ENCODE measurements at regions not wholly inside any gene's neighbourhood (a gene's known extent, or its start where the extent isn't known, plus 50 kb on each side); places are given as distances from the start of the nearest gene placed in this dataset.

DNA sequence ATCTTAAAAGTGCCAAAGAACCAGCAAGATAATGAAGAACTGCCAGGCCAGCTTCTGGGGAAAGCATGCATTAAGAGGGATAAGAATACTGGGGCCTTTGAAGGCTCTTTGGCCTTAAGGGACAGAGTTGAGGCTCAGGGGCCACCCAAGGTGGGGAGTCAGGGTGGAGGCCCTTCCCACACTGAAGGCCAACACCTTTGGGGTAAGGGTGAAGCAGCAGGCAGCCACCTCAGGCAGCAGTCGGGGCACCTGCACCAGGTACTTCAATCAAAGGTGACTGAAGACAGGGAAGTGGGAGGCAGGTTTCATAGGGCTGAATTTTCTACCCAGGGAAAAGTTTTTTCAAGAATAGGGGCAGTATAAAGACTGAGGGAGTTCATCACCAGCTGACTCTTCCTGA, 87.7 kb upstream of the KLF13 start:
- Histone ChIP-seq H3K4me2 (ENCODE audit: low read length) (no peak overlapping the region), H3K79me2 (replicated peaks; ENCODE audit: insufficient read depth, low read length) (no peaks in the 10 kb centered on the region), H2AFZ (ENCODE audit: low read depth, low read length) (no peak overlapping the region), H3K4me3 (ENCODE audit: low read length) (no peak overlapping the region), H3K9ac (ENCODE audit: low read length) (no peak overlapping the region), H3F3A (ENCODE audit: insufficient read depth, low read length, poor library complexity, severe bottlenecking) (no peaks in the 10 kb centered on the region), H3K9me3 (ENCODE audit: low read length) (no peaks in the 10 kb centered on the region), H3K9me2 (ENCODE audit: insufficient read depth, low read length) (no peaks in the 10 kb centered on the region), H3K36me3 (ENCODE audit: insufficient read depth, low read length) (no peaks in the 10 kb centered on the region), H3K27me3 (ENCODE audit: insufficient read depth, low read depth, low read length) (no peaks in the 10 kb centered on the region), H3K27ac (ENCODE audit: low read length) (no peak overlapping the region), H4K20me1 (ENCODE audit: insufficient read depth) (no peaks in the 10 kb centered on the region)
- TF ChIP-seq, protein P1, sequence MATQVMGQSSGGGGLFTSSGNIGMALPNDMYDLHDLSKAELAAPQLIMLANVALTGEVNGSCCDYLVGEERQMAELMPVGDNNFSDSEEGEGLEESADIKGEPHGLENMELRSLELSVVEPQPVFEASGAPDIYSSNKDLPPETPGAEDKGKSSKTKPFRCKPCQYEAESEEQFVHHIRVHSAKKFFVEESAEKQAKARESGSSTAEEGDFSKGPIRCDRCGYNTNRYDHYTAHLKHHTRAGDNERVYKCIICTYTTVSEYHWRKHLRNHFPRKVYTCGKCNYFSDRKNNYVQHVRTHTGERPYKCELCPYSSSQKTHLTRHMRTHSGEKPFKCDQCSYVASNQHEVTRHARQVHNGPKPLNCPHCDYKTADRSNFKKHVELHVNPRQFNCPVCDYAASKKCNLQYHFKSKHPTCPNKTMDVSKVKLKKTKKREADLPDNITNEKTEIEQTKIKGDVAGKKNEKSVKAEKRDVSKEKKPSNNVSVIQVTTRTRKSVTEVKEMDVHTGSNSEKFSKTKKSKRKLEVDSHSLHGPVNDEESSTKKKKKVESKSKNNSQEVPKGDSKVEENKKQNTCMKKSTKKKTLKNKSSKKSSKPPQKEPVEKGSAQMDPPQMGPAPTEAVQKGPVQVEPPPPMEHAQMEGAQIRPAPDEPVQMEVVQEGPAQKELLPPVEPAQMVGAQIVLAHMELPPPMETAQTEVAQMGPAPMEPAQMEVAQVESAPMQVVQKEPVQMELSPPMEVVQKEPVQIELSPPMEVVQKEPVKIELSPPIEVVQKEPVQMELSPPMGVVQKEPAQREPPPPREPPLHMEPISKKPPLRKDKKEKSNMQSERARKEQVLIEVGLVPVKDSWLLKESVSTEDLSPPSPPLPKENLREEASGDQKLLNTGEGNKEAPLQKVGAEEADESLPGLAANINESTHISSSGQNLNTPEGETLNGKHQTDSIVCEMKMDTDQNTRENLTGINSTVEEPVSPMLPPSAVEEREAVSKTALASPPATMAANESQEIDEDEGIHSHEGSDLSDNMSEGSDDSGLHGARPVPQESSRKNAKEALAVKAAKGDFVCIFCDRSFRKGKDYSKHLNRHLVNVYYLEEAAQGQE (IDR thresholded peaks at IDR 0.05; ENCODE audit: borderline replicate concordance), result no peak
- TF ChIP-seq CTCF (IDR thresholded peaks at IDR 0.05; ENCODE audit: poor library complexity, severe bottlenecking), result no peak
- TF ChIP-seq EP300 (conservative IDR thresholded peaks at IDR 0.05; ENCODE audit: poor library complexity, severe bottlenecking), result no peak
- TF ChIP-seq TAF1 (IDR thresholded peaks at IDR 0.05; ENCODE audit: low read depth), result no peak

- no peaks in the 10 kb centered on the region for H3K36me3 ChIP-seq (ENCODE audit: insufficient read depth, low read length)
- H3K9me2 ChIP-seq (ENCODE audit: insufficient read depth, low read length), result no peaks in the 10 kb centered on the region
- TF ChIP-seq CTCF (IDR thresholded peaks at IDR 0.05; ENCODE audit: poor library complexity, severe bottlenecking) (no peak), TAF1 (IDR thresholded peaks at IDR 0.05; ENCODE audit: low read depth) (no peak)
- TF ChIP-seq, protein P1 (IDR thresholded peaks at IDR 0.05; ENCODE audit: borderline replicate concordance), result no peak
These were observed 87.2 kb upstream of the KLF13 start for GRCh38 chr15:31239409-31239808.

More at GRCh38 chr15:31239409-31239808, 87.2 kb upstream of the KLF13 start:
- Histone ChIP-seq H3K9me3 (ENCODE audit: low read length) (no peaks in the 10 kb centered on the region), H3K79me2 (replicated peaks; ENCODE audit: insufficient read depth, low read length) (no peaks in the 10 kb centered on the region), H2AFZ (ENCODE audit: low read depth, low read length) (no peak overlapping the region), H3K9ac (ENCODE audit: low read length) (no peak overlapping the region), H3F3A (ENCODE audit: insufficient read depth, low read length, poor library complexity, severe bottlenecking) (no peaks in the 10 kb centered on the region), H3K4me3 (ENCODE audit: low read length) (no peak overlapping the region), H3K27me3 (ENCODE audit: insufficient read depth, low read depth, low read length) (no peaks in the 10 kb centered on the region), H3K27ac (ENCODE audit: low read length) (no peak overlapping the region), H3K4me2 (ENCODE audit: low read length) (no peak overlapping the region), H4K20me1 (ENCODE audit: insufficient read depth) (no peaks in the 10 kb centered on the region)
